GM23338 (cell line): ENCODE measurements at regions not wholly inside any gene's neighbourhood (a gene's known extent, or its start where the extent isn't known, plus 50 kb on each side); places are given as distances from the start of the nearest gene placed in this dataset.

Source experiments
- ATAC-seq: fragments of 200-7000 bp; cut with Tn5 transposase; 3 replicates; pipeline ENCODE4 v1.9.1; 2020
- DNase-seq: peaks from one replicate; pipeline ENCODE4 v3.0.0-alpha.2; 2015; ENCODE audit warnings: low spot score
- H2AFZ ChIP-seq: fragments of 200-600 bp; sonication (generic); 2 replicates; pipeline ENCODE4 v1.8.0; 2016; ENCODE audit warnings: antibody characterized with exemption, mild to moderate bottlenecking, moderate library complexity
- H3F3A ChIP-seq: fragments of 200-600 bp; sonication (generic); replicated peaks from 2 replicates; pipeline ENCODE4 v1.8.0; 2017; ENCODE audit warnings: antibody characterized with exemption, mixed run types, low read depth
- H3K27ac ChIP-seq: fragments of 200-600 bp; sonication (generic); 2 replicates; pipeline ENCODE4 v1.6.1; 2016; ENCODE audit warnings: low read depth
- H3K27me3 ChIP-seq: fragments of 200-600 bp; sonication (generic); 2 replicates; pipeline ENCODE4 v1.8.0; 2016; ENCODE audit warnings: mild to moderate bottlenecking, mixed run types, moderate library complexity; ENCODE audit not compliant: insufficient read depth
- H3K36me3 ChIP-seq: fragments of 200-600 bp; sonication (generic); 2 replicates; pipeline ENCODE4 v1.8.0; 2016; ENCODE audit warnings: mild to moderate bottlenecking; ENCODE audit not compliant: insufficient read depth
- H3K4me1 ChIP-seq: fragments of 200-600 bp; sonication (generic); 2 replicates; pipeline ENCODE4 v1.8.0; 2016; ENCODE audit warnings: mild to moderate bottlenecking, moderate library complexity; ENCODE audit not compliant: insufficient read depth
- H3K4me2 ChIP-seq: fragments of 200-600 bp; sonication (generic); 2 replicates; pipeline ENCODE4 v1.7.1; 2017; ENCODE audit warnings: mixed run types
- H3K4me3 ChIP-seq: fragments of 200-600 bp; sonication (generic); 2 replicates; pipeline ENCODE4 v1.6.1; 2016; ENCODE audit warnings: mixed run types
- H3K79me2 ChIP-seq: fragments of 200-600 bp; sonication (generic); replicated peaks from 2 replicates; pipeline ENCODE4 v1.8.0; 2017; ENCODE audit warnings: mild to moderate bottlenecking; ENCODE audit not compliant: insufficient read depth
- H3K9me2 ChIP-seq: fragments of 200-600 bp; sonication (generic); 2 replicates; pipeline ENCODE4 v1.8.0; 2017; ENCODE audit not compliant: insufficient read depth
- H4K20me1 ChIP-seq: fragments of 200-600 bp; sonication (generic); replicated peaks from 2 replicates; pipeline ENCODE4 v1.8.0; 2017; ENCODE audit warnings: mild to moderate bottlenecking; ENCODE audit not compliant: insufficient read depth
- H3K27ac Mint-ChIP-seq: 2 replicates; pipeline ENCODE4 v1.8.0; 2020; ENCODE audit warnings: inconsistent platforms, mild to moderate bottlenecking, moderate library complexity, mixed read lengths
- H3K27me3 Mint-ChIP-seq: 3 replicates; pipeline ENCODE4 v1.8.0; 2022; ENCODE audit warnings: low read depth, mild to moderate bottlenecking, moderate library complexity, mixed read lengths, inconsistent platforms; ENCODE audit not compliant: insufficient read depth, poor library complexity
- H3K36me3 Mint-ChIP-seq: 3 replicates; pipeline ENCODE4 v1.8.0; 2021; ENCODE audit warnings: low read depth, mild to moderate bottlenecking, inconsistent platforms, moderate library complexity, mixed read lengths
- H3K4me1 Mint-ChIP-seq: 3 replicates; pipeline ENCODE4 v1.8.0; 2020; ENCODE audit warnings: mild to moderate bottlenecking, inconsistent platforms, mixed read lengths
- H3K4me3 Mint-ChIP-seq: 3 replicates; pipeline ENCODE4 v1.8.0; 2021; ENCODE audit warnings: moderate library complexity, mild to moderate bottlenecking, inconsistent platforms, mixed read lengths
- H3K9me3 Mint-ChIP-seq: 3 replicates; pipeline ENCODE4 v1.8.0; 2020; ENCODE audit warnings: moderate library complexity, mild to moderate bottlenecking, inconsistent platforms, mixed read lengths
- CREB1 ChIP-seq: fragments of 250-450 bp; sonication (Bioruptor Pico); IDR thresholded peaks from 2 replicates; pipeline ENCODE4 v1.5.0; 2020; ENCODE audit warnings: low read depth, mild to moderate bottlenecking, moderate library complexity
- EZH2phosphoT487 ChIP-seq: fragments of 200-600 bp; sonication (generic); IDR thresholded peaks from one replicate; pipeline ENCODE4 v1.8.1; 2018; ENCODE audit warnings: antibody characterized with exemption; ENCODE audit not compliant: unreplicated experiment
- JUNB ChIP-seq: IDR thresholded peaks from one replicate; pipeline ENCODE4 v1.6.1; 2016; ENCODE audit warnings: antibody characterized with exemption; ENCODE audit not compliant: unreplicated experiment
- NANOG ChIP-seq: IDR thresholded peaks from 2 replicates; pipeline ENCODE4 v1.6.1; 2016; ENCODE audit warnings: antibody characterized with exemption, borderline replicate concordance
- POLR2AphosphoS5 ChIP-seq: IDR thresholded peaks from 2 replicates; pipeline ENCODE4 v1.6.1; 2016; ENCODE audit warnings: antibody characterized with exemption, low read depth
- REST ChIP-seq: IDR thresholded peaks from one replicate; pipeline ENCODE4 v1.6.1; 2018; ENCODE audit warnings: antibody characterized with exemption; ENCODE audit not compliant: unreplicated experiment
- STAT1 ChIP-seq: IDR thresholded peaks from one replicate; pipeline ENCODE4 v1.6.1; 2016; ENCODE audit warnings: antibody characterized with exemption; ENCODE audit not compliant: unreplicated experiment
- ZNF114 ChIP-seq: fragments of 250-450 bp; sonication (Bioruptor Pico); IDR thresholded peaks from 2 replicates; pipeline ENCODE4 v1.5.0; 2020; ENCODE audit warnings: mild to moderate bottlenecking, moderate library complexity
- ZNF331 ChIP-seq: fragments of 250-450 bp; sonication (Bioruptor Pico); IDR thresholded peaks from 2 replicates; pipeline ENCODE4 v1.5.0; 2020; ENCODE audit warnings: low read depth, mild to moderate bottlenecking, moderate library complexity
- ZNF462 ChIP-seq: fragments of 250-450 bp; sonication (Bioruptor Pico); IDR thresholded peaks from 2 replicates; pipeline ENCODE4 v1.5.0; 2020; ENCODE audit warnings: mild to moderate bottlenecking, moderate library complexity

GRCh38 chr12:81896771-81897170, 137.6 kb upstream of the PPFIA2 start:
- H3K4me3 ChIP-seq: no peak overlapping the region
- ATAC-seq: no peak

More at GRCh38 chr12:81896771-81897170, 137.6 kb upstream of the PPFIA2 start:
- peaks cover 36% of the 10 kb centered on the region for H3K36me3 Mint-ChIP-seq
- no peaks in the 10 kb centered on the region for H3K79me2 ChIP-seq
- H3K9me3 Mint-ChIP-seq: peaks cover 47% of the 10 kb centered on the region
- peaks cover 3% of the 10 kb centered on the region for H3K27me3 Mint-ChIP-seq
- TF ChIP-seq CREB1: no peak
- TF ChIP-seq POLR2AphosphoS5: no peak
- TF ChIP-seq ZNF331 (CRISPR knock-in tag): no peak
- TF ChIP-seq REST: no peak
- no peak for TF ChIP-seq NANOG
- no peak for TF ChIP-seq ZNF114 (CRISPR knock-in tag)
- TF ChIP-seq STAT1: no peak
- TF ChIP-seq JUNB: no peak
- TF ChIP-seq EZH2phosphoT487: no peak
- TF ChIP-seq ZNF462 (CRISPR knock-in tag): no peak
- peaks cover 13% of the 10 kb centered on the region; the same call in 1 of the 2 replicates for H3K36me3 ChIP-seq
- no peak overlapping the region for H3K4me2 ChIP-seq
- H3K4me1 ChIP-seq: no peaks in the 10 kb centered on the region
- DNase-seq: peak; percentile 65
- H3K4me3 Mint-ChIP-seq: no peak overlapping the region
- H3F3A ChIP-seq: no peaks in the 10 kb centered on the region
- H3K27ac ChIP-seq: no peak overlapping the region
- no peak overlapping the region for H2AFZ ChIP-seq
- no peaks in the 10 kb centered on the region for H3K27me3 ChIP-seq
- H3K4me1 Mint-ChIP-seq: no peaks in the 10 kb centered on the region
- peaks cover 5% of the 10 kb centered on the region; the same call in 1 of the 2 replicates for H3K9me2 ChIP-seq
- no peaks in the 10 kb centered on the region for H4K20me1 ChIP-seq
- H3K27ac Mint-ChIP-seq: no peak overlapping the region
